Esophagus muscularis mucosa (tissue), 3 donors: ENCODE measurements at regions not wholly inside any gene's neighbourhood (a gene's known extent, or its start where the extent isn't known, plus 50 kb on each side); places are given as distances from the start of the nearest gene placed in this dataset.

Source experiments
- EP300 ChIP-seq: sonication (generic); formaldehyde crosslinking; IDR thresholded peaks from one replicate; pipeline ENCODE4 v1.6.1; 2017; ENCODE audit warnings: antibody characterized with exemption
- POLR2A ChIP-seq: fragments of 450-650 bp; IDR thresholded peaks from one replicate; pipeline ENCODE4 v1.6.1; 2017; ENCODE audit warnings: antibody characterized with exemption, moderate library complexity, mild to moderate bottlenecking, low read depth
- POLR2AphosphoS5 ChIP-seq, 2 donors: sonication (generic); formaldehyde crosslinking; IDR thresholded peaks; one replicate each; pipeline ENCODE4 v1.6.1; 2017; ENCODE audit warnings: antibody characterized with exemption in 2 of 2

DNA sequence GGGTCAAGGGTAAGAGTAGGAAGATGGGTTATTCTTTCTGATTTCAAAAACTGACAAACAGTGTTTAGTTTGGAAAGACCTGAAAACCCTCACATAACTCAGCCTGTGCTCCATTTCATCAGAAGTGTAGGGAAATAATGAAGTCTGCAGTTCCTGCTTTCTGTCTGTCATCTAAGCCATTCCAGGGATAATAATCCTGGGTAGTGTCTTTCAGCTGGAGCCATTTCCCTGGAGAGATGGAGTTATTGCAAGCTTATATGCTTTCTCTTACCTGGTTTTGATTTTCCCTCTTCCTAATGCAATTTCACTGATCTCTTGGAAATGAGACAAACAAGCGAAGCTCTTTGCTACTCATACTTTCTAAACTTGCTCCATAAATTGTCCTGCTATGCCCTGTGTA lies 824.8 kb upstream of the LCORL start:
- TF ChIP-seq POLR2A (no peak), EP300 (no peak), POLR2AphosphoS5 (IDR thresholded peaks at IDR 0.05) (no peak)
